ENCODE measurements at regions not wholly inside any gene's neighbourhood (a gene's known extent, or its start where the extent isn't known, plus 50 kb on each side); places are given as distances from the start of the nearest gene placed in this dataset.
"Not testable (repeated sequence)": the region's sequence is repeated elsewhere in the genome, so short reads cannot be mapped to it uniquely, and the experiment has no call there.

DNA sequence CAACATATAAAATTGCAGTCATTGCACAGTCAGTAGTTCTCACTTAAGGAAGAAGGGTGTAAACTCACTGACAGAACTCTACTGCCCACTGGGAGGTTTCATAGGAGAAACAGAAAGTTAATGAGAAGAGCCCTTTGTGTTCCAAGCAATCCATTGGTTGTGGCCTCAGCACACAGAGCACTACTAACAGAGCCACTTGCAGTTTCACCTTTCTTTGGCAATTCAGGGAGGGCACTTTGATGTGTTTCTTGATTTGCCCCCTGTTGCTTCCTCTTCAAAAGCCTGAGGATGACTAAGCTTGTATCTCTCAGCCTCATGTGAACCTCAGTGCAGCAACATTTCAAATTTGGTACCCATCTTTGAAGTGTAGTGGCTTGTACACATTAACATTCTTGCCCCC lies 409.4 kb downstream of the DMRTA1 start:
- DNase-seq, result no peak

- no peak for DNase-seq
Observed at GRCh38 chr9:22857316-22857715, 410.7 kb downstream of the DMRTA1 start.

DNA sequence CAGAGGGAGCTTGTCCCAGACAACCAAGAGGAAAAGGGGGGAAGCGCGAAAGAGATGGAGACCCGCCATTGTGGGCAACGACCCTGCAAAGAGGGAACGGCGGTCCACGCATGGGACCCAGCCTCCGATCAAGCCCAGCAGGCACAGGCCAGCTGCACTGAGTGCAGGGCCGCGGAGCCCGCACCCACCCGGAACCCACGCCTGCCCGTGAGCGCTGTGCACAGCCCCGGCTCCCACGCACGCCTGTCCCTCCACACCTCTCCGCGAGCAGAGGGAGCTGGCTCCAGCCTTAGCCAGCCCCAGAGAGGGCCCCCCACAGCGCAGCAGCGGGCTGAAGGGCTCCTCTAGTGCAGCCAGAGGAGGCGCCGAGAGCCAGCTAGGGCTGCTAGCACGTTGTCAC lies 416.5 kb downstream of the DMRTA1 start:
- DNase-seq, result no peak

- no peak for DNase-seq
Observed at GRCh38 chr9:22863736-22864135, 417.1 kb downstream of the DMRTA1 start.

DNA sequence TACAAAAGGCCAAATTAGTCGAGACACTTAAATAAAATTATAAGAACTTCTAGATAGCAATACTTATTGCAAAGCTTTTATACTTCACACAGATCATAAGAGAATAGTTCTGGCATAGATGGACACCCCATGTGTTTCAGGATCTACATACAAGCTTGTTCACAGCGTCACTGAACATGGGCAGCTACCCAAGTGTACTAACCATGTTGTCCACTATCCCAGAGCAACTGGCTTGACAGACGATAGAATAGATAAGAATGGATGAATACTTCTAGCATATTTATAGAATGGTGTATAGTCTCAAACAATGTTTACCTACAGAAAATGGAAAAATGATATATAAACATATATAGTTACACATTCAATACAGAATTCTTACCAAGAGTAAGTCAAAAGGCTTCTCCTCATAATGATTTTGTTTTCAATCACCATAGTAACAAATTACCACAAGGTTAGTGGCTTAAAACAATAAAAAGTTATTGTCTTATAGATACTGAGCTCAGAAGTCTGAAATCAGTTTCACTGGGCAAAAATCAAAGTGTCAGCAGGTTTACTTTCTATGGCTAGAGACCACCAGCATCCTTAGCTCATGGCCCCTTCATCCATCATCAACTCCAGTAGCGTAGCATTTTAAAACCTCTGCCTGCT lies 446.7 kb downstream of the DMRTA1 start:
- no peak for DNase-seq

- DNase-seq, result no peak
Observed at GRCh38 chr9:22898591-22898990, 452.0 kb downstream of the DMRTA1 start.

DNA sequence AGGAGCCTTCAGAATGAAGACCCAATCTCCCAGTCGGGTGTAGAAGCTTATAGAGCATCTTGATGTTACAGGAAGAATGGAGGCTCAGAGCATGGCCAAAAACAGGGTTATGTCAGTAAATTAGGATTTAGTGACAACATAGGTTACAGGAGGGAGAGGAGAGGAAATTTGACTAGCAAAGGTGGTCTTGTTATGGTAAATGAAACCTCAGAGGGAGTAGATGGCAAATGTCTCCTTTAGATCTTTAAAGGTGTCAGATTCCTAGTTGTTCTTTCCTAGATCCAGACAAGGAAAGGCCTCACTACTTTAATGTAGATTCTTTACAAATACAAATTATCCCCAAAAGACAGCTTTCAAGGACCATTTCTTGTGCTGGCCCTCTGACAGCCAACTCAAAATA lies 465.0 kb downstream of the DMRTA1 start:
- DNase-seq, result no peak

- DNase-seq, result no peak
Observed at GRCh38 chr9:22913026-22913425, 466.4 kb downstream of the DMRTA1 start.

- DNase-seq, result no peak
Observed at GRCh38 chr9:22913518-22913917, 466.9 kb downstream of the DMRTA1 start.

DNA sequence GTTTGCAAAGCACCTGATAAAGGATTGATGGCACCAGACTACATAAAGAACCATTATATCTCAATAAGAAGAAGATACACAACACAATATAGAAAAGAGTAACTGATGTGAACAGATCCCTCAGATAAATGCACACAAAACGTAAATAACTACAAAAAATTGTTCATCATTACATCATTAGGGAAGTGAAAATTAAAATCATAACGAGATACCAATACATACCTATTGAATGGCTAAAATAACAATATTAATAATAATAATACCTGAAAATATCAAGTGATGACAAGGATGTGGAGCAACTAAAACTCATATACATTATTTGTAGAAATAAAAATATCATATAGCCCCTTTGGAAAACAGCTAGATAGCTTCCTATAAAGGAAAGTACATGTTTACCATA lies 469.5 kb downstream of the DMRTA1 start:
- DNase-seq, result no peak

DNA sequence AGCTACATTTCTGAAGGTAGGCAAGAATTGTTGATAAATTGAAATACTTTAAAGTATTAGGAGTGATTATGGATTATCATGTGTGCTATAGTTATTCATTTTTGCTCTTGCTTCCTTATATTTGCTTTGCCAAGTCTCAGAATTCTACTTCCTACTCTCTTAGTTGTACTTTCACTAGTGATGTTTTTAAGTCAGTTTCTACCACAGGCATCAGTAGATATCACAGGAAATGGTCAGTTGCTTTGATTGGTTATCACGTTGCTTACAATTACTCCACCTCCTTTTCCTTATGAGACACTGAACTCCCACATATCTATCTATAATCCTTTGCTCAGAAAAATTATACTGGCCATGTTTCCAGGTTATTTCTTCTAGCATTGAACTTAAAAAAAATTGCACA lies 472.8 kb downstream of the DMRTA1 start:
- no peak for DNase-seq

DNA sequence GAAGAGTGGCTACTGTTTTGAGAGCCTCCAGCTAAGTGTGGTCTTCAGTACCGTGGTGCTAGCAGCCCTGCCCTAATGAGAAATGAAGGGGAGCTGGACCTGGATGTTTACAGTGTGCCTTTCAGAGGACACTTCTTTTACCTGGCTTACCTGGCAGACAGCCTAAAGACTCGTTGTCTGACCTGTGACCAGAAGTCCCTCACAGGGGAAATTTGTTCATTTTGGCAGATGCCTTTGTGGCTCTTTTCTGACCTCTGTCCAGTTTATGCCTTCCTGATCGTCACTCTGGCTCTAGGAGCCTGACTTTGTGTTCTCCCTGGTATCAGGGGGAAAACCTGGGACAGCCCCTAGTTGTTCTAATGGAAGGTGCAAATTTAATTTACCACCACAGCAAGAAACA lies 475.1 kb downstream of the DMRTA1 start:
- no peak for DNase-seq

- no peak for DNase-seq
Observed at GRCh38 chr9:22922222-22922621, 475.6 kb downstream of the DMRTA1 start.

DNA sequence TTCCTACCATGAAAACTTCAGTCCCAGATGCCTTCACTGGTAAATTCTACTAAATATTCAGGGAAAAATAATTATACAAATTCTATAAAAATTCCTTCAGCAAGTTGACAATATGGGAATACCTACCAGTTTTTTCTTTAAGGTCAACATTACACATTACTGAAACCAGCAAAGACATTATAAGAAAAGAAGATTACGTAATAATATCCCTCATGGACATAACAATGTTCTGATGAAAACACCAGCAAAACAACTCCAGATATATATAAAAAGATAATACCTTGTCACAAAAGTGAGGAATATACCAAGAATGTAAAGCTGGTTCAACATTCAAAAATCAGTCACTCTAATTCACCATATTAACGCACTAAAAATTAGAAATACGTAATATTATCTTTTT lies 507.9 kb downstream of the DMRTA1 start:
- DNase-seq, result no peak

DNA sequence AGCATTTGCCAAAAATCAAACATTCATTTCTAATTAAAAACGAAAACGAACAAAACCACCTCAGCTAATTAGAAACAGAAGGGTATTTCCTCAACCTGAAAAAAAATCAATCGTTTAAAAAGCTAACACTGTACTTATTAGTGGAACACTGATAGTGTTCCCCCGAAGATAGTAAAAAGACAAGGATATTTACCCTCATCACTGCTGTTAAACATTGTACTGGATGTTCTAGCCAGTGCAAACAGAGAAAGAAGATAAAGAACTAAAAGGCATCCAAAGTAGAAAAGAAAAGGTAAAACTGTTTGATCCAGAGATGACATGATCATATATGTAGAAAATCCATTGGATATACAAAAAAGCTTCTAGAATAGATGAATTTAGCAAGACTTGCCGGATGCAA lies 508.3 kb downstream of the DMRTA1 start:
- no peak for DNase-seq

- DNase-seq, result no peak
Observed at GRCh38 chr9:22969350-22969979, 522.8 kb downstream of the DMRTA1 start.

GRCh38 chr9:22970434-22970975 lies 523.9 kb downstream of the DMRTA1 start:
- no peak for DNase-seq

DNA sequence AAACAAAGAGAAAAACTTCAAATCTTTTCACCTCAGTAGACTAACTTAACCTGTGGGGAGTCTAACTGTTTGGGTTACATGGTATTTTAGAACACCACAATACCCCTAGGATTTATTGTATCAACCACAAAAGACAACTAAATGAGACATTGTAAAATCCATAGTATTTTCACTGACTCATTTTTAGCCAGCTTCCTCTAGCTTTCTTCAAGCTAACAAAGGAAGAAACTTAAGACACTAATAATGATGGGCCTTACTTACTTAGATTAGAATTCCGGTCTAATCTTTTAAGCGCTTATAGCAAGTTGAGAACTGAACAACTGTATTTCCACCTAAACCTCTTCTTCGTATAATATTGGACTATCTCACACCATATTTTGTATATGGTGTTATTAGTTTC lies 529.3 kb downstream of the DMRTA1 start:
- DNase-seq, result no peak

DNA sequence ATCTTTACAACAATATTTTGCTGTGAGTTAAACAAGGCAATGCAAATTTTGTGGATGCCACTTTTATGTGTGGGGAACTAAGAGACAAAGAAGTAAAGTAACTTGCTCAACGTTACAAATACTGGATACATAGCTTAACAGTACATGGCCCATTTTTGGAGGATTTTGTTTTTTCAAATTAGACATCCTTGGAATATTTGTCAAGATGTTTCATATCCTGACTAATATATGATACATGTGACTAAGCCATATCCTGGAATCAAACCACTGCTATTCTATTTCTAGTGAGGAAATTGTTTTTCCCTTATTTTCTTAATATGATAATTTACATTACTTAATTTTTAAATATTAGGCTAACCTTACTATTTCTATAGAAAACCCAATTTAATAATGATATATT lies 529.8 kb downstream of the DMRTA1 start:
- DNase-seq, result no peak

DNA sequence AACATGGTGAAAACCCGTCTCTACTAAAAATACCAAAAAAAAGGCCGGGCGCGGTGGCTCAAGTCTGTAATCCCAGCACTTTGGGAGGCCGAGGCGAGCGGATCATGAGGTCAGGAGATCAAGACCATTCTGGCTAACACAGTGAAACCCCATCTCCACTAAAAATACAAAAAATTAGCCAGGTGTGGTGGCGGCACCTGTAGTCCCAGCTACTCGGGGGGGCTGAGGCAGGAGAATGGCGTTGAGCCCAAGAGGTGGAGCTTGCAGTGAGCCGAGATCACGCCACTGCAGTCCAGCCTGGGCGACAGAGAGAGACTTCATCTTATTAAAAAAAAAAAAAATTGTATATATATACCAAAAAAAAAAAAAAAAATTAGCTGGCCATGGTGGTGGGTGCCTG lies 533.8 kb downstream of the DMRTA1 start:
- DNase-seq, result not testable (repeated sequence)

GRCh38 chr9:22986556-22986955 lies 539.9 kb downstream of the DMRTA1 start:
- no peak for DNase-seq

- DNase-seq, result no peak
Observed at GRCh38 chr9:22990349-22990748, 543.7 kb downstream of the DMRTA1 start.

DNA sequence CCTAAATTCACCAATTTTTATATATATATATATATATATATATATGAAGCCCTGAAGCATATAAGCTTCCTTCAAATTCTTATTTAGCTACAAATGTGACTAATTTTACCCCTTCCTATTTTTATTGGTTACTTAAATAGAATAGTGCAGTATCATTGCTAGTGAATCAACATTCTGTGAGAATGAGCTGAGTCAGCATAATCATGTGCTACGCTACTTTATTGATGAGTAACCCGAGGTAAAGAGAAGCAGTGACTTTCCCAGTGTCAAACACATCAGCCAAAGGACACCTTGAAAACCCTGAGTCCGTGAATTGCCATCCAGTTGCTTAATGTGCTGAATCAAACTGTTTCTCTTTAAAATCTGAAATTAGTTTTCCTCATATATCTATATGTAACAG lies 546.2 kb downstream of the DMRTA1 start:
- no peak for DNase-seq

DNA sequence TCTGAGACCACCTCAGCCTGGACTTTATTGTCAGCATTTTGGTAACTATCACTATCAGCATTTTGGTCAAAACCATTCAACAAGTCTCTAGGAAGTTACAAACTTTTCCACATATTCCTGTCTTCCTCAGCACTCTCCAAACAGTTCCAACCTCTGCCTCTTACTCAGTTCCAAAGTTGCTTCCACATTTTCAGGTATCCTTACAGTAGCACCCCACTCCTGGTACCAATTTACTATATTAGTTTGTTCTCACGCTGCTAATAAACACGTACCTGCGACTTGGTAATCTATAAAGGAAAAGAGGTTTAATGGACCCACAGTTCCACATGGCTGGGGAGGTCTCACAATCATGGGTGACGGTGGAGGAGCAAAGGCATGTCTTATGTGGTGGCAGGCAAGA lies 551.3 kb downstream of the DMRTA1 start:
- DNase-seq, result no peak

DNA sequence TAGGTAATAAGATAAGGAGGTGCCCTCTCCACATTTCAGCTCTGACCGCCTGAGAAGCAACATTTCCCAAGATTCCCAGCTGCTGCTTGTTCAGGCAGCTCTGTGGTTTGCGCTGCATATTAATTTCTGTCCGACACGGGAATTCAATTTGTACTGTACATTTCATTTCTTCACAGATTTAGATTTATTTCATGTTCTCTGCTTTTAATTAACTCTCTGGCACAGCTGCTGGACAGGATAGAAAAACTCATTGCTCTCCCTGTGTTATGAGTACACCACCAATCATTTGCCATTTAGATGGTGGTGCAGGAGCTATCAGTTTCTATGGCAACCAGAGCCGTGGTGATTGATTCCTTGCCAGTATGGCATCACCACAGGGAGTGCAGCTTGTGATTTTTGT lies 558.5 kb downstream of the DMRTA1 start:
- no peak for DNase-seq

Data from kidney glomerular epithelial cell (primary cell).